ENCODE measurements at regions not wholly inside any gene's neighbourhood (a gene's known extent, or its start where the extent isn't known, plus 50 kb on each side); places are given as distances from the start of the nearest gene placed in this dataset.
"Not testable (repeated sequence)": the region's sequence is repeated elsewhere in the genome, so short reads cannot be mapped to it uniquely, and the experiment has no call there.

DNA sequence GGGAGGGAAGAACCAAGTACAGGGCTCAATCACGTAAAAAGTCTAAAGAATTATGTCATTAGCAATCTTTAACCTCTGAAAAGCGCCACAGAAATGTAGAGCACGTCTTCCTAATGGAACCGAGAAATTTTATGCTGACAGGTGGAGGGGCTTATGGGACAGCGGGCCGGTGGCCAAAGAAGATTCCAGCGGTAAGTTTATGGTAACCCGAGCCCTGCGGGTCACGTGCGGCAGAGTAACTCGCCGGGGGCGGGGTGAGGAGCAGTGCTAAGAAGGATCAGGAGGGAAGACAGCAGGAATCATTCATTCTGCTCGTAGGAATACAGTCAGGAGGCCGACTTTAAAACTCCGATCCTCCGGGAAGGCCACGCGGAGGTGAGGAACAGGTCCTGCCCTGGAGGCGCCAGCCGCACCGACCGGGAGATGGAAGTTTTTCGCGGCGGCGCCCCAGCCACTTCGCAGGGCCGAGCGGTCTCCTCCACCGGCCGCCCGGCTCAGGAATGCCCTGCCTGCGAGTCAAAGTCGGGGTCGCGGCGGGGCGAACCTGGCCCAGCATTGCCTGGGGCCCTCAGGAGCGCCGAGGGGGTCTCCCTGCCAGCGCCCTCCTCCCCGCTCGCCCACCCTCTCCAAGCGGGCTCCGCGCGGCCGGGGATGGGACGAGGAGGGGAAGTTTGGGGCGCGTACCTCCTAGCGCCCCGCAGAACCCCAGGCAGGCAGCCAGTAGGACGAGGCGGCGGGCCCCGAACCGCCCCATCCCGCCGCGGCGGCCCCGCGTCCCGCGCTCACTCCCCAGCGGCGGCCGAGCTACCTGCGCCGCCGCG, 101.8 kb downstream of the ESM1 start:
- no peak for ATAC-seq

DNA sequence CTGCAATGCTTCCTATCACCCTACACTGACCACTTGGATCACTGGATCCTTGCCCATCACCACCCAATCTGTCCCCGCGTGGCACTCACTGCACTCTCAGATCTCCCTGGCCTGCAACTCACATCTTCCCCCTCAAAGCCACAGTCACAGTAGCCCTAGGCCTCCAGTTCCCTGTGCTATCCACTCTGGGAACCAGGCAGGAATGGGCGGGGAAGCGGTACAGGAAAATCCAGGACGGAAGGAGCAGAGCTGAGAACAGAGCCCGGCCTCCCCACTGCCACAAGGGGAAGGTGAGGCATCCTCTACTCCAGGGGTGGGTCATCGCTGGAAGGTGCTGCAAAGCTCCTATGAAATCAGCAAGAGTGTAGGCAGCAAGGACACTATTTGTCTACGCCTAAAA, 102.6 kb downstream of the ESM1 start:
- no peak for ATAC-seq

DNA sequence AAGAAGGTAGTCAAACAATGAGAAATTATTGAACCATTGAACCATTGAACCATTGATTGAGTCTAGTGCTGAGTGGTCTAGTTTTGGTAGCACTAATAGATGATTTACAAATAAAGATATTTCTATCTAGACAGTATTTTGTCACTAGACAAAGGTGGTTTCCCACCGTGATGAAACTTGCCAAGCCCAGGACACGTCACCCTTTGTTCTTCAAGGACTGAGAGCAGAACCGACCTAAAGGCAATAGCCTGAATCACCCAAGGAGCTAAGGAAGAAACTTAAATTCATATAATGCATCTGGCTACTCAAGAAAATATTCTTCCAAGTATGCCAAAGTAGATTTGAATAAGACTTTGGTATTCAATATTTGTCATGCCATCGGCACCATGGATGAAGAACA, 103.3 kb downstream of the ESM1 start:
- peak; percentile 76 for ATAC-seq

DNA sequence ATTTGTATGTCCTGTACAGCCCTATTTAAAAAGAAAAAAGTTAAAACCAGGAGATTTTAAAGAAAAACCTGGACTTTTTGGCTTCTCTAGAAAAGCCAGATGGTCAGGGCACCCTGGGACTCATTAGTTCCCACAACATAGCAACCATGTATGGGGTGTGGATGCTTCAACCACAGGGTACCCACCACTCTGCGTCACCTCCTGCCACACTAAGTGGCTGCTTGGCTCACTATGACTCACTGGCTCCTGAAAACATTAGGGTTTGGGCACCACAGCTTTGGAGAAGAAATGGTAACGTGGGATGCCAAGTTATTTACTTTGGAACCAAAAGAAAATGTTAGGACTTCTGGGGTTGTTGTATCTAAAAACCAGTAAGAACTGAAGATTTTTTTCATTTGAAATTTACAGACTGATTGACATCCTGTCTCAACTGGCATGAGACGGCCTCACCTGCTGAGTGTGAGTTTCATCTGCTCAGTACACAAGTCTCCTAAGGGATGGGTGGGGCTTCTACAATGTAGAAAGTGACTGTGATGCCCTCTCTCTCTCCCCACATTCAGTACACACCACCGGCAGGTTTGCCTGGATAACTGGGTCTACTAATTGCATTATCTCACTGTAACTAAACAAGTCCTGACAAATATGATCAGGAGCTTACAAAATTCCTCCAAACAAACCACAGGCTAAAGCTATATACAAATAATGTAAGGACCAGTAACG, 103.9 kb downstream of the ESM1 start:
- peak; percentile 94 for ATAC-seq

DNA sequence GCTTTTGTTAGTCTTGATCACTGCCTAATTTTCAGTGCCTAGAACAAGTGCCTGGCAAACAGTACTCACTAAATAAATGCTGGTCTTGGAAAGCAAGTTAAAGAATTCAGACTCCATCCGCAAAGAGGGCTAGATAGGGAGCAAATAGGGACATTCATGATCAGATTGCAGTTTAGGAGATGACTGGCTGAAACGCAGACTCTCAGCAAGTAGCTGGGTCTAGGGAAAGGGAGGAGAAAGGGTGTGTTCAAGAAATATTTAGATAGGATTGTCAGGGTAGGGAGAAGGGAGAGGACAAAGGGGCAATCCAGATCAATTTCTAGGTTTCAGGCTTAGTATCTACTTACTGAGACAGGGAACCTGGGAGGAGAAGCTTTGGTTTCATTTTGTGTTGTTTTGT, 108.4 kb downstream of the ESM1 start:
- ATAC-seq, result no peak

DNA sequence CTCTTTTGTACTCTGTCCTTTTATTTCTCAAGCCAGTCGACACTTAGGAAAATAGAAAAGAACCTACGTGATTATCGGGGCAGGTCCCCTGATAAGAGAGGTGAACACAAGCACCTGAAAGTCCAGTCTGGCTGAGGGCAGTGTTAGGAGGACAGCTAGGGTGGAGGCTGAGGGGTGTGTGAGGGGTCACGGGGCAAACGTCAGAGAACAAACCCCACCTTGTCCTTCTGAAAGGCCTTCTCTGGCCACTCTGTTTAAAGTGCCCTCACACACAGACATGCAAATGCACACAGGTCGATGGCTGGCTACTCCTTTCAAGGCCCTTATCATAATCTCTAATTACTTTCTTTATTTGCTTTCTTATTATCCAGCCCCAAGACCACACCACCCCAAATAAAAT, 108.8 kb downstream of the ESM1 start:
- no peak for ATAC-seq

DNA sequence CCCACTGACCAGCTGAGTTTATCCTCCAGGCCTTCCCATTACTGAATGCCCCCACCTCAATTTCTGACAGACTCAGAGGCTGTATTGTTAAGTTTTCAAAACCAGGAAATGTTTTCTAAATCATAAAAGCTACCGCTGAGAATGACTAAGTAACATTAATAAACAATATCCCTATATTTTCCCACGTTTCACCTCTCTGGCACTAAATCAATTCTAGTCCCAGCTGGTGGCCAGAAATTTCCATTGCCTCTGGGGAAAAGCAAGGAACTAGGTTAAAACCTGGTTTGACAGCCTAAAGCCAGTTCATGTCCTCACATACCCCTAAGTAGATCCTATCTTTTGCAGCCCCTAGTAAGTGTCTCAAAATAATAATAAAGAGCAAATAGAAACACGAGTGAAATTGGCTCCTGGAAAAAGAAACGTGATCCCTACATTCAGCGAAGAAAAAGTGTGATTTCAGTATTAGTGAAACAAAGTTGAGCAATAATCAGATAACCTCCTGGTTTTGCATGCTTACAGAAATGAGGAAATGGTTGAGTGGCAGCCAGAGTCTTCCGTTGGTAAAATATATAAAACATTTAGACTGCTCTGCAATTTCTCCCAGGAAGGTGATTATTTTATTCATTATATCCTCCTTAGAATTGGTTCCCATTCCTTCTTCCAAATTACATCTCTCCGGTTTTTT, 110.9 kb downstream of the ESM1 start:
- no peak for ATAC-seq

DNA sequence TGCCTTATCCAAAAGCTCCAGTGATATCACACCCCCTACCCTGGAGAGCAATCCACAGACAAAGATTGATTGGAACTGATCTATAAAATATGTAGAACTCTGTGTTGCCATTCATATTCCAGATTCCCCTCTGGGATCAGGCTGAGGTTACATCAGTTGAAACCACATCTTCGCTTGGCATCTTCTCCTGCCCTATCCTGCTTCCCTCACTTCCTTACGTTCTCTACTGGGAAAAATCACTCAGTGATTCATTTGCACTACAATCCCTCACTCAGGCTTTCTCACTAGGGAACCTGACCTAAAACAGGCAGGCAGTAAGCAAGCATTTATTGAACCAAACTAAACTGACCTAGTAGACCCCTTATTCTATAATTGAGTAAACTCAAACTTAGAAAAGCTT, 111.7 kb downstream of the ESM1 start:
- ATAC-seq, result no peak

DNA sequence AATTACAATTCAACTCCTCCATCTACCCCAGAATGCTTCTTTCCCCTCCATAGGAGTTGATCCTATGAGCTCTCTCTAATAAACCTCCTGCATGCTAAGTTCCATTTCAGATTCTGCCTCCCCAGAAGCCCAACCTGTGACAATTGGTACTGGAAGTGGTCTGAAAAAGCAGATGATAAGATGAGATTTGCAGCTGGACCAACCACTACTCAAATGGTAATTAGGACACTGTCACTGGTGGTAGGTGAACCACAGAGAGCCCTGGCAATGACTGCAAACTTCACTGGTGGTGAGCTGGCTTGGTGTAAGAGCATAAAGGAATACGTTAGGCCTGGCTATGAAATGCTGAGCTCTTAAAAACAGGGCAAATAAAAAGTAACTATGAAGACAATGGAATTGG, 112.6 kb downstream of the ESM1 start:
- ATAC-seq, result no peak

DNA sequence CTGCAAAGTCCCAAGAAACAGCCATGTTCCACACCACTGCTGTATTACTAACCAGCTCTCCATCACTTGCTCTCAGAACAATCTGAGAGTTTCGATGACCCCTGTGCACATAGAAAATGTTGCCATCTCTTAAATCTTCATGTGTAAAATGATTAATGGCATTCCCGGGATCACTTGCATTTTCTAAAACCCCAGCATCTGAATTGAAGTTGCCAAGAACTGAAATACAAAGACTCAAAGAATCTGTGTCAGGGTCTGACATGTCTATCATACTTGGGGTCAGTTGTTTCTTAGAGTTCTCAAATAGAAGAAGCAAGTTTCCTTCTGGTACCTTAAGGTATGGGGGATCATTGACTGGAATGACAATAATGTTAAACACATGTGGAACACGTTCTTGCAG, 115.1 kb downstream of the ESM1 start:
- ATAC-seq, result no peak

DNA sequence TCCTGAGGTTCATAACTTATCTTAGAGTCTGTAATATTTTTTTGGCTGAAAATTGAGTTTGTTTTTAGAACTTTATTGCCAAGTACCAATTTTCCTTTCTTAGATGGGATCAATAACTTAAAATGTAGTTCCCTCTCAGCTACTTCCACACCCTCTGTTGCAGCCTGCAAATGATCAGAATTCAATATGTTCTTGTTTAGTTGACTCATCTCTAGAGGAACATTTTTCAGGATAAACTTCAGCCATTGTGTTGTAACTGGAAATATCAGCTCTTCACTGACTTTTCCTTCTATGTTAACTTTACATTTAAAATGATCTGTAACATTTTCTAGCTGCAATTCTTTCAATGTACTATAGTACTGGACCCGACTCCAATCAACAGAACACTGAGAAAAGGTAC, 115.7 kb downstream of the ESM1 start:
- ATAC-seq, result no peak

DNA sequence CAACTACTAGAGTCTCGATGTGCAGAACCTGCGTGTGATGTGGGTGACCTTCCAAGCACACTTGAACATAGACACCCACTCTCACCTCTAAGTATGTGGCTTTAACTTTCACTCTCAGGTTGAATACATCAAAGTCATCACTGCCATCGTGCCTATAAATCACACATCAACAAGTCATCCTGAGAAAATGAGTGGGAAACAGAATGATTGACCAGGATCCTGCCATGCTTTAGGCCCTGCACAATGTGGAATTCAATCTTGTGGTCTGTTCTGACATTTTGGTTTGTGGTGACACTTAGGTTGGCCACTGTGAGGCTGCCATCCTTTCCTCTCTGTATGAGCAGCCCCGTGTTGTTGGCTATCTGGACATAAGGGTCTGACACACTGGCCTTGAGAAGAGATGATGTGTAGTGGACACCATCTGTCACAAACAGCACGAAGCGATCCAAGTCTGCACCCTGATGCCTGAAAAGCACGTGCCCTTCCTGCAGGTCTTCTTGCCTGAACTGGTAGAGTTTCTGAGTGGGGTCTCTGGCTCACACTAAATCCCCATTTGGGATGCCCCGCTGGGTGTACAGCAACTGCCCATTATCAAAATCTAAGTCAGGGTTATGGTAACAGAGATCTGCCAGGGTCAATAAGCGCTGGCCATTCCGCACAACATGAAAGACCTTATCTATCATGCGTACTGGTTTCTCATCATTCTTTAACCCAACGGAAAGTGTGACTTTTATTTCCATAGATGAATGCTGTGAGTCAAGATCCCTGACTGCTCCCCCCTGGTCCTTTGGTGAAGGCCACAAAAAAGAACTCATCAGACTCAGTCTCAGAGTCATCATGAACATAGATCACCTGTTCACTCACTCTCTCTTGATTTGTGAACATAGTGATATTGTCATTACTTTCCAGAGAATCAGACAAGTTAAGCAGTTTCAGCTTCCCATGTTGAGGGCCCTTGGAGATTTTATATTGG, 116.6 kb downstream of the ESM1 start:
- no peak for ATAC-seq

DNA sequence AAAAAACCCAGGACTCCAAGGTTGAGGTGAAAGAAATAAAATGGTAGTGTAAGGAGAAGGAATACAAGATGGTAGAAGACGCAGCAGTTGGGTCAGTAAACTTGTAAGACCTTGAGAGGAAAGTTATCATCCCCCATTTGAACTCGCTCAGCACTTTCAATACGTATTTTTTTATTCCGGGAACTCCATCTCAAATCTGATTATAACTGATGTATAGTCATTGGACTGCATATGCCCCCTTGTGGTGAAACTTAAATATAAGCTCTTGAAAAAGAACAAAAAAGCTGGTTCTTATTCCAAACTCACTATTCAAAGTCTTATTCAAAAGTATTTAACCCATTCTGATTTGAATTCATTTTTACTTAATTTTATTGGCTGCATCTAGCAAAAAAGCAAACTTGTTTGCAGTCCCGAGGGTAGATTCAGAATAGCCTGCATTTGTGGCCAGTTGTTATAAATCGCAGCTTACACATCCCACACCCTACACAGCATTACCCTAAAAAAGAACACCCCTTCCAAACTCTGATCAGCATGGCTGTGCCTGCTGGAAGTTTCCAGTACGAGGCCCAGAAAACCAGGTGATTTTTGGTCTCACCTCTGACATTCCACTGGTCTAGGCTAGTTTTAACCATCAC, 118.0 kb downstream of the ESM1 start:
- no peak for ATAC-seq

DNA sequence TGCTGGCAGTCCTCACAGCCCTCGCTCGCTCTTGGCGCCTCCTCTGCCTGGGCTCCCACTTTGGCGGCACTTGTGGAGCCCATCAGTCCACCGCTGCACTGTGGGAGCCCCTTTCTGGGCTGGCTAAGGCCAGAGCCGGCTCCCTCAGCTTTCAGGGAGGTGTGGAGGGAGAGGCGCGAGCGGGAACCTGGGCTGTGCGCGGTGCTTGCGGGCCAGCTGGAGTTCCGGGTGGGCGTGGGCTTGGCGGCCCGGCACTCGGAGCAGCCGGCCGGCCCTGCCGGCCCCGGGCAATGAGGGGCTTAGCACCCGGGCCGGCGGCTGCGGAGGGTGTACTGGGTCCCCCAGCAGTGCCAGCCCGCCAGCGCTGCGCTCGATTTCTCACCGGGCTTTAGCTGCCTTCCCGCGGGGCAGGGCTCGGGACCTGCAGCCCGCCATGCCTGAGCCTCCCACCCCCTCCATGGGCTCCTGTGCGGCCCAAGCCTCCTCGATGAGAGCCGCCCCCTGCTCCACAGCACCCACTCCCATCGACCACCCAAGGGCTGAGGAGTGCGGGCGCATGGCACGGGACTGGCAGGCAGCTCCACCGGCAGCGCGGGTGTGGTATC, 120.4 kb downstream of the ESM1 start:
- not testable (repeated sequence) for ATAC-seq

DNA sequence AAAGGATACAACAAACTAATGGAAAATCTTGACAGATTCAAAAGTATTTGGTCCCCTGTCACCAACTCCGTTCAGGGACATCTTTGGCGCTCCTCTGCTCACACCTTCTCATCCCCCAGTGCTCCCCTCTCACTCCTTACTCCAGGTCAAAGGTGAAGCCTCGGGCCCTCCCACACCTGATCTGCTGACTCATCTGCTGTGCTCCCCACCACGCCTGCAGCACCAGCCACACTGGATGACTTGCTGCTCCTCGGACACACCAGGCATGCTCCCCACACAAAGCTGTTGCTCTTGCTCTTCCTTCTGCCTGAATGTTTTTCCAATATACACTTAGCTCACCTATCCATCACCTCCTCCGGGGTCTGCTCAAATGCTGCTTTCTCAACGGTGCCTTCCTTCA, 123.4 kb downstream of the ESM1 start:
- ATAC-seq, result peak; percentile 29

DNA sequence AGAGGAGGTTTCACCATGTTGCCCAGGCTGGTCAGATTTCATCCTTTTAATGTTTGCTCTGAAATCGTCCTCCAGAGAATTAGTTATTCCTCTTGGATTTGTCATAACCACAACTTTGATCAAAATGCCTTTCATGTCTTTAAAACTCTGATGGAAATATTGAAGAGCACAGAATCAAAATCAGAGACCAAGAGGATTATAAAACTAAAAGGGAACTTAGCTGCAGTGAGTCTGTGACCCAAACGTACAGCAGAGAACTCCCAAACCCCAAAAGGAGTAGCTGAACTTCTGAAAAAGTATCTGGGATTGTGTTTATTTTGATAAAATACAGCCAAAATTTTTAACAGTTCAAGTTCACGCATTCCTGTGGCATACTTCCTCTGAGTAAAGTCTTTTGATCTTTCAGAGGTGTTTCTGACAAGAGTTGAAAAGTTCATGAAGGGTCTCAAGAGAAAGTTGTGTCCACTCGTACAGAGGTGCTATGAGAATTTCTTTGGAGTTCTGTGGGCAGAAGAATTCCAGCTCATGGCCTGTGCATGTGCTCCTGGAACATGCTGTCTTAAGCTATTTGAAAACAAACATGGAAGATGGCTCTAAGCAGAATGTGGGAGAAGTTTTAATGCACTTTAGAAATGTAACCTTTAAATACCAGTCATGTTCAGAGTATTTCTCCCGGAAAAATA, 124.0 kb downstream of the ESM1 start:
- no peak for ATAC-seq

DNA sequence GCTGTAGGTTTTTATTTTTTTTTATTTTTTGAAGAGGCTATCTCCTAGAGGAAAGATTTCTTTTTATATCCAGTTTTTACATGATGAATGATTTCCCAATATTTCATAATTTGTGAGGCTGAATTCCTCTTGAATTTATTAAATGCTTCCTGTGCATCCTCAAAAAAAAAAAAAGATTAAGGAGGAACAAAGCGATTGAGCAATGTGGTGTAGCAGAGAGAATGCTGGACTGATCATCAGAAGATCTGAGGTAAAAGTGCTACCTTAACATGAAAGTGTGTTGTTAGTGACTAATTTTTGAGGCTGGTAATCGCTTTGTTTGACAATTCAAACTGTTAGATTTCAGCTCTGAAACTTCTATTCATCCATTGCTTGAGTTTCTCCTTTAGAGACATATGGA, 125.1 kb downstream of the ESM1 start:
- no peak for ATAC-seq

DNA sequence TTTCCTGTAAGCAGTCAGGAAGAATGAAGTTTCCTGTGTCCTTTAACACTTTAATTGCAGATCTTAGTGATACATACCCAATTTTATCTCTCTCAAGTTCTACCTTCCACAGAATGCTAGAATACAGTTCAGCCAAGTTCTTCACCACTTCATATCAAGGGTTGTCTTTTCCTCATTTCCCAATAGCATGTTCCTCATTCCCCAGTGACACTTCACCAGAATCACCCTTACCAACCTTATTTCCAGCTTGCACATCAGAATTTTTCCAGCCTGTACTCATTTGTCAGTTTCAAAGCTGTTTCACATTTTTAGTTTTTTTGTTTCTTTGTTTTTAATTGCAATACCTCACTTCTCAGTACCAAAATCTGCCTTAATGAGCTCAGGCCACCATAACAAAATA, 126.1 kb downstream of the ESM1 start:
- ATAC-seq, result no peak

DNA sequence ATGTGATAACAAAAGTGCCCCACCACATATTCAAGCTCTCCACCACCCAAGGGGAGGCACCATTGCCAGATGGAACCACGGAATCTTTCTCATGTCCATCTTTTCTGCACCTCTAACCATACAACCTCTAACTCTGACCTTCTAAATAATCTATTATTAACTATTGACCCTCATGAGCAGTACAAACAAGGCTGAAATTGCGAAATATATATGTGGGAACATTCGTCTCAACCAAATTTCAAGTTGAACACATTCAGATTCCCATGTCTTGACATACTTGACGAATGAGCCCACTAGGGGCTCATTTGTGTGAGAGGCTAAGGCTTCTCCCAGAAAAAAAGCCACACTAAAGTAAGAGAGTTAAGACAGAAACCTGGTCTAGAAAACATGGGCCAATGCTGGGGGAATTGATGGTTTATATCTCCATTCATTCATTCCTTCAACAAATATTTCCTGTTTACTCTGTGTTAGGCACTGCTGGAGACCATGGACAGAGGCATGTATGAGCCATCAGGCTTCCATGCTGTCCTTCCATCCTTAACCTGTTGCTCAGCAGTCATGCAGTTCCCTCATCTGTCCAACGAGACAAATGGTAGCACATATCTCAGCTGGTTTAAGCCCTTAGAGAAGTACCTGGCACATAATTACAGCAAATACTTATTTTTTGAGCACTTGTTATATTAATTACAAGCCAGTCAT, 130.4 kb downstream of the ESM1 start:
- ATAC-seq, result no peak

DNA sequence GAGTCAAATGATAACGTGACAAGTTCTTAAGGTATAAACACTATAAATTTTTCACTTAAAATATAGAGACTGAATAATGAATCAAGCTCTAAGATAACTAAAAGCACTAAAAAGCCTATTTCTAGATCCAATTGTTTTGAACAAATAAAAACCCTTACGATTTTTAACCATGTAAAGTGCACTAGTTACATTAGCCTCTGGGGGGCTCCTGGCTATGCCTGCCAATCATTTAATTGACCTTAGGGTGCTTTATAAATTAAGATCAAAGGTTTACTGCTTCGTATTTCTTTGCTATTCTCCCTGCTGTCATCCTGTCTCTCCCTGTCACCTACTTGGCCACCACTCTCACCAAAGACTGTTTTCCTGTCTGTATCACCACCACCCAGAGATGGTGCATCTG, 133.4 kb downstream of the ESM1 start:
- ATAC-seq, result no peak

Measured in esophagus mucosa (tissue), 1 donor.